Stomach (tissue), 8 donors: ENCODE measurements at regions not wholly inside any gene's neighbourhood (a gene's known extent, or its start where the extent isn't known, plus 50 kb on each side); places are given as distances from the start of the nearest gene placed in this dataset.

ENCODE experiments used
- DNase-seq, 2 donors: peaks; one replicate each; pipeline versions ENCODE4 v3.0.0 to v3.0.0-alpha.2; 2013 to 2019
- H3K27ac ChIP-seq, 5 donors: fragments of 200-600 bp in 4 of 5; sonication (generic) in 4 of 5; one replicate each; pipeline ENCODE4 v1.5.1; 2013 to 2019; ENCODE audit warnings: mild to moderate bottlenecking in 1 of 5, moderate library complexity in 1 of 5
- H3K27me3 ChIP-seq, 3 donors: fragments of 200-600 bp; sonication (generic); one replicate each; pipeline ENCODE4 v1.5.1; 2017 to 2019; ENCODE audit warnings: mixed run types in 1 of 3
- H3K36me3 ChIP-seq, 4 donors: fragments of 200-600 bp; sonication (generic); 1 replicate in 3 of 4; 2 replicates in 1 of 4; pipeline ENCODE4 v1.5.1; 2016 to 2019
- H3K4me1 ChIP-seq, 4 donors: fragments of 200-600 bp; sonication (generic); one replicate each; pipeline ENCODE4 v1.5.1; 2016 to 2019
- H3K4me3 ChIP-seq, 4 donors: fragments of 200-600 bp; sonication (generic) in 3 of 4; one replicate each; pipeline ENCODE4 v1.5.1; 2016 to 2019; ENCODE audit warnings: mild to moderate bottlenecking in 1 of 4
- H3K9me3 ChIP-seq, 4 donors: fragments of 200-600 bp; sonication (generic); one replicate each; pipeline ENCODE4 v1.5.1; 2016 to 2019
- CTCF ChIP-seq, 7 experiments: fragments of 450-650 bp in 4 of 7; fragments of 200-600 bp in 3 of 7; sonication (generic) in 3 of 7; IDR thresholded peaks; one replicate each; pipeline ENCODE4 v1.5.1; 2016 to 2019; ENCODE audit warnings: antibody characterized with exemption in 7 of 7, control low read depth in 2 of 7, mild to moderate bottlenecking in 1 of 7
- EP300 ChIP-seq: sonication (generic); formaldehyde crosslinking; IDR thresholded peaks from one replicate; pipeline ENCODE4 v1.6.1; 2017; ENCODE audit warnings: antibody characterized with exemption
- POLR2A ChIP-seq, 4 donors: fragments of 450-650 bp; IDR thresholded peaks; one replicate each; pipeline ENCODE4 v1.6.1; 2016; ENCODE audit warnings: antibody characterized with exemption in 4 of 4, control low read depth in 2 of 4, mild to moderate bottlenecking in 1 of 4, moderate library complexity in 1 of 4
- POLR2AphosphoS5 ChIP-seq, 3 donors: sonication (generic); formaldehyde crosslinking; IDR thresholded peaks; one replicate each; pipeline ENCODE4 v1.6.1; 2016; ENCODE audit warnings: antibody characterized with exemption in 3 of 3
- WGBS, 5 donors: extraction: QIAGEN DNeasy Blood & Tissue Kit in 3 of 5; methylation state at CpG; one replicate each; pipeline versions ENCODE4 v1.1.5 to v1.1.7; 2013 to 2018; 5-methylcytosine and 5-hydroxymethylcytosine counted together
- intact Hi-C: fragments of 100-400 bp; cut with DNase I; formaldehyde crosslinking; loops from one replicate; pipeline ENCODE4 v1.15.1; 2023; ENCODE audit warnings: low total_unique reads
- donor health status: healthy with polysubstance abuse.
- donor health status: Bipolar disorder and iron deficiency.
- donor health status: healthy.

GRCh38 chr14:49992036-49992435 lies 99.2 kb downstream of the ARF6 start:
- TF ChIP-seq EP300 (no peak), POLR2A (IDR thresholded peaks at IDR 0.05) (no peak), POLR2AphosphoS5 (IDR thresholded peaks at IDR 0.05) (no peak), CTCF (IDR thresholded peaks at IDR 0.05) (no peak)

GRCh38 chr14:49992448-49992847 lies 99.6 kb downstream of the ARF6 start:
- no peak overlapping the region for H3K4me3 ChIP-seq
- intact Hi-C loops = no loop called here
- WGBS, 5 donors = 85 to 87% (median 86%) methylated on average over 4 of the region's 4 CpGs
- no peak for TF ChIP-seq CTCF (IDR thresholded peaks at IDR 0.05)
- TF ChIP-seq POLR2A (IDR thresholded peaks at IDR 0.05) = no peak
- TF ChIP-seq EP300 = no peak
- no peak for TF ChIP-seq POLR2AphosphoS5 (IDR thresholded peaks at IDR 0.05)
- H3K36me3 ChIP-seq = no peaks in the 10 kb centered on the region
- H3K9me3 ChIP-seq = no peaks in the 10 kb centered on the region
- no peak for DNase-seq
- no peaks in the 10 kb centered on the region for H3K27me3 ChIP-seq
- peaks cover 0 to 13% (median 10%) of the 10 kb centered on the region in 4 donors for H3K4me1 ChIP-seq
- H3K27ac ChIP-seq = no peak overlapping the region

More at GRCh38 chr14:49992036-49992435, 99.2 kb downstream of the ARF6 start:
- Histone ChIP-seq H3K4me1 (peaks cover under 1 to 17% (median 13%) of the 10 kb centered on the region in 4 donors), H3K4me3 (no peak overlapping the region), H3K36me3 (no peaks in the 10 kb centered on the region), H3K27me3 (no peaks in the 10 kb centered on the region), H3K27ac (no peak overlapping the region), H3K9me3 (no peaks in the 10 kb centered on the region)
- WGBS, 5 donors = 90 to 98% (median 95%) methylated on average over 7 of the region's 7 CpGs
- no peak for DNase-seq
- intact Hi-C loops = no loop called here

- Histone ChIP-seq H3K4me1 (peaks cover 0 to 9% (median 6%) of the 10 kb centered on the region in 4 donors), H3K4me3 (no peak overlapping the region), H3K27ac (no peak overlapping the region), H3K36me3 (no peaks in the 10 kb centered on the region), H3K27me3 (no peaks in the 10 kb centered on the region), H3K9me3 (no peaks in the 10 kb centered on the region)
- intact Hi-C loops = no loop called here
- no peak for TF ChIP-seq POLR2AphosphoS5 (IDR thresholded peaks at IDR 0.05)
- no peak for TF ChIP-seq CTCF (IDR thresholded peaks at IDR 0.05)
- TF ChIP-seq EP300 = no peak
- no peak for TF ChIP-seq POLR2A (IDR thresholded peaks at IDR 0.05)
- no peak for DNase-seq
- 73 to 79% (median 76%) methylated on average over 7 of the region's 7 CpGs for WGBS, 5 donors
These were observed 100.0 kb downstream of the ARF6 start for GRCh38 chr14:49992901-49993339.

- Histone ChIP-seq H3K4me3 (no peak overlapping the region), H3K27me3 (no peaks in the 10 kb centered on the region), H3K4me1 (peaks cover 1 to 3% (median 2%) of the 10 kb centered on the region in 4 donors), H3K27ac (no peak overlapping the region), H3K9me3 (no peaks in the 10 kb centered on the region), H3K36me3 (no peaks in the 10 kb centered on the region)
- TF ChIP-seq EP300 (no peak), CTCF (IDR thresholded peaks at IDR 0.05) (no peak), POLR2A (IDR thresholded peaks at IDR 0.05) (no peak), POLR2AphosphoS5 (IDR thresholded peaks at IDR 0.05) (no peak)
- DNase-seq = no peak
- intact Hi-C loops = no loop called here
- WGBS, 5 donors = 90 to 95% (median 92%) methylated on average over 9 of the region's 9 CpGs
These were observed 100.7 kb downstream of the ARF6 start for GRCh38 chr14:49993565-49993964.
